ENCODE measurements at regions not wholly inside any gene's neighbourhood (a gene's known extent, or its start where the extent isn't known, plus 50 kb on each side); places are given as distances from the start of the nearest gene placed in this dataset.
"Not testable (repeated sequence)": the region's sequence is repeated elsewhere in the genome, so short reads cannot be mapped to it uniquely, and the experiment has no call there.

DNA sequence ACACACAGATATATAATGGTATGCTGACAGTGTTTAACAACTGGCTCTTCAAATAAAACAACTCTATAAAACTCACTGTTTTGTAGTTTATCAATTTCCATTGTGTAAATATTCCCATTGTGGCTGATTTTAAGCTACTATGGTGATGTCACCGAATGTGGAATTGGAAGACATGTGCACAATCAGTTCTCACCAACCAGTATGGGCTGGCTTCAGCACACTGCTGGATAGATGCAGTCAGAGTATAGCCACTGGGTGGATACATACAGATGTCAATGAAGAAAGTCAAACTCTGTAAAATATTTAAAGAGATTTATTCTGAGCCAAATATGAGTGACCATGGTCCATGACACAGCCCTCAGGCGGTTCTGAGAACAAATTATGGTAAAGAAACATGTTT is 475.9 kb upstream of the SMARCA2 start:
- H3K79me2 ChIP-seq (ENCODE audit: insufficient read depth, low read length), result no peaks in the 10 kb centered on the region
- H2AFZ ChIP-seq (ENCODE audit: low read depth, low read length, severe bottlenecking), result no peak overlapping the region
- no peak overlapping the region for H3K27ac ChIP-seq (ENCODE audit: low read depth, low read length)
- no peak overlapping the region for H3K4me3 ChIP-seq (ENCODE audit: insufficient read depth, low read length, poor library complexity, severe bottlenecking)
- TF ChIP-seq, protein P1, sequence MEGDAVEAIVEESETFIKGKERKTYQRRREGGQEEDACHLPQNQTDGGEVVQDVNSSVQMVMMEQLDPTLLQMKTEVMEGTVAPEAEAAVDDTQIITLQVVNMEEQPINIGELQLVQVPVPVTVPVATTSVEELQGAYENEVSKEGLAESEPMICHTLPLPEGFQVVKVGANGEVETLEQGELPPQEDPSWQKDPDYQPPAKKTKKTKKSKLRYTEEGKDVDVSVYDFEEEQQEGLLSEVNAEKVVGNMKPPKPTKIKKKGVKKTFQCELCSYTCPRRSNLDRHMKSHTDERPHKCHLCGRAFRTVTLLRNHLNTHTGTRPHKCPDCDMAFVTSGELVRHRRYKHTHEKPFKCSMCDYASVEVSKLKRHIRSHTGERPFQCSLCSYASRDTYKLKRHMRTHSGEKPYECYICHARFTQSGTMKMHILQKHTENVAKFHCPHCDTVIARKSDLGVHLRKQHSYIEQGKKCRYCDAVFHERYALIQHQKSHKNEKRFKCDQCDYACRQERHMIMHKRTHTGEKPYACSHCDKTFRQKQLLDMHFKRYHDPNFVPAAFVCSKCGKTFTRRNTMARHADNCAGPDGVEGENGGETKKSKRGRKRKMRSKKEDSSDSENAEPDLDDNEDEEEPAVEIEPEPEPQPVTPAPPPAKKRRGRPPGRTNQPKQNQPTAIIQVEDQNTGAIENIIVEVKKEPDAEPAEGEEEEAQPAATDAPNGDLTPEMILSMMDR (IDR thresholded peaks at IDR 0.05; ENCODE audit: insufficient read depth, low read length, poor library complexity, severe bottlenecking), result no peak
- no peak for TF ChIP-seq EZH2phosphoT487 (conservative IDR thresholded peaks at IDR 0.05; ENCODE audit: low read length)
- H3K9me3 ChIP-seq (ENCODE audit: insufficient read depth, low read length), result no peaks in the 10 kb centered on the region
- no peaks in the 10 kb centered on the region for H3K27me3 ChIP-seq (ENCODE audit: low read length)
- H3F3A ChIP-seq (ENCODE audit: insufficient read depth), result no peaks in the 10 kb centered on the region
- no peak overlapping the region for H3K4me2 ChIP-seq (ENCODE audit: low read depth, low read length, poor library complexity, severe bottlenecking)
- H3K9me2 ChIP-seq (replicated peaks; ENCODE audit: insufficient read depth, low read length), result no peaks in the 10 kb centered on the region
- no peaks in the 10 kb centered on the region for H4K20me1 ChIP-seq (ENCODE audit: low read depth, low read length)
- H3K36me3 ChIP-seq (ENCODE audit: low read length), result no peaks in the 10 kb centered on the region
- no peak overlapping the region for H3K9ac ChIP-seq (ENCODE audit: low read length)

DNA sequence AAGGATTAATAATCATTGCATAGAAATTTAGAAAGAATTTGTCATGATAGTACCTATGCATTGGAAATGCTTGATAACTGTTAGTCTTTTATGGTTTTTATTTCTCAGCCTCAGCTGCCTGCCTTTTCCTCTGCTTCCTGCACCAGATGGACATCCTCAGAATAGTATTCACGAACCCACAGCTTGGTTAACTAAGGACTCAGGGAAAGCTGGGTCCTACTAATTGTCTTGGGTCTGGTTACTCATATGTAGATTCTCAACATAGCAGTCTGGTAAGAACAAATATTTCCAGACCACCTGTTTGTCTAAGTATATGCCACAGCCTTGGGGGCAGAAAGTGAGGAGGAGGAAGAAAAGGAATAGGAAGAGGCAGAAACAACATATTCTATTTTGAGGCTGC is 464.5 kb upstream of the SMARCA2 start:
- Histone ChIP-seq H3K27ac (ENCODE audit: low read depth, low read length) (no peak overlapping the region), H2AFZ (ENCODE audit: low read depth, low read length, severe bottlenecking) (no peak overlapping the region), H3K9me2 (replicated peaks; ENCODE audit: insufficient read depth, low read length) (no peaks in the 10 kb centered on the region), H3K4me2 (ENCODE audit: low read depth, low read length, poor library complexity, severe bottlenecking) (no peak overlapping the region), H3F3A (ENCODE audit: insufficient read depth) (no peaks in the 10 kb centered on the region), H3K4me3 (ENCODE audit: insufficient read depth, low read length, poor library complexity, severe bottlenecking) (no peak overlapping the region), H3K9me3 (ENCODE audit: insufficient read depth, low read length) (no peaks in the 10 kb centered on the region), H3K36me3 (ENCODE audit: low read length) (no peaks in the 10 kb centered on the region), H4K20me1 (ENCODE audit: low read depth, low read length) (no peaks in the 10 kb centered on the region), H3K79me2 (ENCODE audit: insufficient read depth, low read length) (no peaks in the 10 kb centered on the region), H3K9ac (ENCODE audit: low read length) (no peak overlapping the region), H3K27me3 (ENCODE audit: low read length) (no peaks in the 10 kb centered on the region)
- TF ChIP-seq, protein P1 (IDR thresholded peaks at IDR 0.05; ENCODE audit: insufficient read depth, low read length, poor library complexity, severe bottlenecking), result no peak
- no peak for TF ChIP-seq EZH2phosphoT487 (conservative IDR thresholded peaks at IDR 0.05; ENCODE audit: low read length)

DNA sequence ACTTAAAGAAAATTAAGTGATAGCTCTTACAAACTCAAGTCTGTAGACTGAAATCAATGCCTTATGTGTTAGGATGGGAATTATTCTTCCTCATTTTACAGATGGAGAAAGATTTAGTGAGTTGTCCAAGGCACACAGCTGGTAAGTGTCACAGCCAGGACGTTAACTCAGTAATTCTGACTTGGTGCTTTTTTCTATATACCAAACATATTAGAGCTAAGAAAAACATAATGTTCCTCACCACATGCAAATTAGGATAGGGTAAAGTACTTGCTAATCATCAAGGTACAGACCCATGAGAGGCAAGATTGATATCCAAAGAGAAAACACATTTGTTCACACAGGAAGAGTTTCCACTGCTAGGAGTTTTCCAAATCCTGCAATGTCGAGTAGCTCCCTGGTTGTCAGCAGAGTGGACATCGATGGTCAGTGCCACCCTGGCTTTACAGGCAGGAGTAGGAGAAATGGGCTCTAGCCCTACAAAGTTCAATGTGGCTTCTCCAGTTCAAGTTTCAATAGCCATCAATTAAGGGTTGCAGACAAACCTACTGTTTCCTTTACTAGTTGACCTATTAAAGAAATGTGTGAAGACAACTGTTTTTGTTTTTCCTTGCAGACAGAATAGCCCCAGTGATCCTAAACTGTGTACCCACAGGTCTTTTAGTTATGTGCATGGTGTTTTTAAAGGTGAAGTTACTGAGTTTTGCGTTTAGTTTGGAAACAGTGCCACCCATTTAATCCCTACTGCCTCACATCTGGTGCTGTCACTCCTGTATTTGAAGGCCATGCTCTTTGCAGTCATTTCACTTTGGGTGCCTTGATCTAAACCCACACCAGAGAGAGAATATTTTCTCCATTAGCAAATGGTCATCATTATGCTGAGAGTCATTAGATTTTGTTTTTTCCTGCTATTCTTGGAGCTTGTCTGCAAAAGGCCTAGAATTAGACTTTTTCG is 460.8 kb upstream of the SMARCA2 start:
- Histone ChIP-seq H3K79me2 (ENCODE audit: insufficient read depth, low read length) (no peaks in the 10 kb centered on the region), H3K4me2 (ENCODE audit: low read depth, low read length, poor library complexity, severe bottlenecking) (no peak overlapping the region), H3K36me3 (ENCODE audit: low read length) (no peaks in the 10 kb centered on the region), H3K4me3 (ENCODE audit: insufficient read depth, low read length, poor library complexity, severe bottlenecking) (no peak overlapping the region), H3K9me3 (ENCODE audit: insufficient read depth, low read length) (no peaks in the 10 kb centered on the region), H2AFZ (ENCODE audit: low read depth, low read length, severe bottlenecking) (no peak overlapping the region), H3K9me2 (replicated peaks; ENCODE audit: insufficient read depth, low read length) (no peaks in the 10 kb centered on the region), H4K20me1 (ENCODE audit: low read depth, low read length) (no peaks in the 10 kb centered on the region), H3F3A (ENCODE audit: insufficient read depth) (no peaks in the 10 kb centered on the region), H3K9ac (ENCODE audit: low read length) (no peak overlapping the region), H3K27ac (ENCODE audit: low read depth, low read length) (no peak overlapping the region), H3K27me3 (ENCODE audit: low read length) (no peaks in the 10 kb centered on the region)
- no peak for TF ChIP-seq EZH2phosphoT487 (conservative IDR thresholded peaks at IDR 0.05; ENCODE audit: low read length)
- TF ChIP-seq, protein P1 (IDR thresholded peaks at IDR 0.05; ENCODE audit: insufficient read depth, low read length, poor library complexity, severe bottlenecking), result no peak

DNA sequence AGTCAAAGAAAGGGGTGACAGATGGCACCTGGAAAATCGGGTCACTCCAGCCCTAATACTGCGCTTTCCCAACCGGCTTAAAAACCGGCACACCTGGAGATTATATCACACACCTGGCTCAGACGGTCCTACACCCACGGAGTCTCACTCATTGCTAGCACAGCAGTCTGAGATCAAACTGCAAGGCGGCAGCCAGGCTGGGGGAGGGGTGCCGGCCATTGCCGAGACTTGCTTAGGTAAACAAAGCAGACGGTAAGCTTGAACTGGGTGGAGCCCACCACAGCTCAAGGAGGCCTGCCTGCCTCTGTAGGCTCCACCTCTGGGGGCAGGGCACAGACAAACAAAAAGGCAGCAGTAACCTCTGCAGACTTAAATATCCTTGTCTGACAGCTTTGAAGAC is 456.5 kb upstream of the SMARCA2 start:
- H3K79me2 ChIP-seq (ENCODE audit: insufficient read depth, low read length); H2AFZ ChIP-seq (ENCODE audit: low read depth, low read length, severe bottlenecking); H3F3A ChIP-seq (ENCODE audit: insufficient read depth); H3K36me3 ChIP-seq (ENCODE audit: low read length); H3K9ac ChIP-seq (ENCODE audit: low read length); H3K9me2 ChIP-seq (replicated peaks; ENCODE audit: insufficient read depth, low read length); H3K4me3 ChIP-seq (ENCODE audit: insufficient read depth, low read length, poor library complexity, severe bottlenecking); H3K9me3 ChIP-seq (ENCODE audit: insufficient read depth, low read length); H3K27me3 ChIP-seq (ENCODE audit: low read length); H3K27ac ChIP-seq (ENCODE audit: low read depth, low read length); H4K20me1 ChIP-seq (ENCODE audit: low read depth, low read length); H3K4me2 ChIP-seq (ENCODE audit: low read depth, low read length, poor library complexity, severe bottlenecking): not testable (repeated sequence)
